ENCODE measurements at regions not wholly inside any gene's neighbourhood (a gene's known extent, or its start where the extent isn't known, plus 50 kb on each side); places are given as distances from the start of the nearest gene placed in this dataset.

DNA sequence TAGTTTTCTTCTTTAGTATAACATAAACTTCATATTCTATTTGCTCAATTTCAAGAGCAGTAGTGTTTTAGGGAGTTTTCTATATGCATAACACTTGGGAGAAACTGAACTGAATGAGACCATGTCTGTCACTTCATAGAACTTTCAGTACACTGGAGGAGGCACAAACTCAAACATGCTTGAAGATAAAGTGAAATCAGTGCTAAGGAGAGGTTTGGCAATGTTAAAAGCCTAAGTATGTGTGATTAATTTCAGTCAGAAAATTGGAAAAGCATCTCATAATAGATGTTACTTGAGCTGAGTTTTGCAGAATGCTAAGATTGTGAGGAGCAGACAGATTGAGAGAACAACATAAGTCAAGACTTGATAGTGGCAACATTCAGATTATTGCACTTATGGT is 411.2 kb upstream of the HS3ST1 start:
- TF ChIP-seq TAF1 (CRISPR knock-in tag; IDR thresholded peaks at IDR 0.05): no peak
- TF ChIP-seq, protein P1, sequence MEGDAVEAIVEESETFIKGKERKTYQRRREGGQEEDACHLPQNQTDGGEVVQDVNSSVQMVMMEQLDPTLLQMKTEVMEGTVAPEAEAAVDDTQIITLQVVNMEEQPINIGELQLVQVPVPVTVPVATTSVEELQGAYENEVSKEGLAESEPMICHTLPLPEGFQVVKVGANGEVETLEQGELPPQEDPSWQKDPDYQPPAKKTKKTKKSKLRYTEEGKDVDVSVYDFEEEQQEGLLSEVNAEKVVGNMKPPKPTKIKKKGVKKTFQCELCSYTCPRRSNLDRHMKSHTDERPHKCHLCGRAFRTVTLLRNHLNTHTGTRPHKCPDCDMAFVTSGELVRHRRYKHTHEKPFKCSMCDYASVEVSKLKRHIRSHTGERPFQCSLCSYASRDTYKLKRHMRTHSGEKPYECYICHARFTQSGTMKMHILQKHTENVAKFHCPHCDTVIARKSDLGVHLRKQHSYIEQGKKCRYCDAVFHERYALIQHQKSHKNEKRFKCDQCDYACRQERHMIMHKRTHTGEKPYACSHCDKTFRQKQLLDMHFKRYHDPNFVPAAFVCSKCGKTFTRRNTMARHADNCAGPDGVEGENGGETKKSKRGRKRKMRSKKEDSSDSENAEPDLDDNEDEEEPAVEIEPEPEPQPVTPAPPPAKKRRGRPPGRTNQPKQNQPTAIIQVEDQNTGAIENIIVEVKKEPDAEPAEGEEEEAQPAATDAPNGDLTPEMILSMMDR (CRISPR knock-in tag; IDR thresholded peaks at IDR 0.05): no peak
- TF ChIP-seq ZIK1 (CRISPR knock-in tag; IDR thresholded peaks at IDR 0.05; ENCODE audit: borderline replicate concordance, low read depth): no peak
- TF ChIP-seq GTF2F1 (IDR thresholded peaks at IDR 0.05; ENCODE audit: low read length): no peak
- no peak for TF ChIP-seq NFYC (CRISPR knock-in tag; IDR thresholded peaks at IDR 0.05)
- no peak for TF ChIP-seq EZH2 (conservative IDR thresholded peaks at IDR 0.05; ENCODE audit: low read depth, low read length)

Measured in HepG2 (cell line).